ENCODE measurements at regions not wholly inside any gene's neighbourhood (a gene's known extent, or its start where the extent isn't known, plus 50 kb on each side); places are given as distances from the start of the nearest gene placed in this dataset.
A peak's percentile ranks its signal among the peaks of the same experiment; 100 is the strongest.

- no TSS peak for BruUV-seq (replicated peaks)
- in situ Hi-C loops (cut with MboI), result no loop called here
These were observed 286.6 kb downstream of the COL11A1 start for GRCh38 chr1:102821707-102822106.

More at GRCh38 chr1:102821707-102822106, 286.6 kb downstream of the COL11A1 start:
- CTCF ChIA-PET, result no interaction called here
- RAD21 ChIA-PET (ENCODE audit: unreplicated experiment), result no interaction called here
- Histone ChIP-seq H3K4me1 (ENCODE audit: control insufficient read depth, insufficient read depth, low read length) (no peaks in the 10 kb centered on the region), H3K79me2 (ENCODE audit: control insufficient read depth, insufficient read depth, low read length) (no peaks in the 10 kb centered on the region), H3K4me2 (ENCODE audit: control insufficient read depth, insufficient read depth) (no peak overlapping the region), H3K27me3 (replicated peaks in 1 of 2; ENCODE audit: control insufficient read depth in 2 of 2, insufficient read depth in 2 of 2, low read length in 1 of 2) (no peaks in the 10 kb centered on the region), H2AFZ (ENCODE audit: control insufficient read depth, low read depth, low read length) (no peak overlapping the region), H3K9me3 (replicated peaks; ENCODE audit: control insufficient read depth, insufficient read depth, low read length) (no peaks in the 10 kb centered on the region), H3K36me3 (ENCODE audit: control insufficient read depth in 2 of 2, insufficient read depth in 2 of 2, low read length in 1 of 2) (no peaks in the 10 kb centered on the region), H3K27ac (ENCODE audit: control insufficient read depth, insufficient read depth) (no peak overlapping the region), H4K20me1 (ENCODE audit: control insufficient read depth, insufficient read depth) (no peaks in the 10 kb centered on the region), H3K9ac (ENCODE audit: control insufficient read depth, insufficient read depth, low read length) (no peak overlapping the region), H3K4me3 (no peak overlapping the region)
- POLR2A ChIA-PET, result no interaction called here
- FAIRE-seq, result peak; percentile 18
- SMC1A ChIA-PET (ENCODE audit: uncharacterized antibody, unreplicated experiment), result no interaction called here
- intact Hi-C loops (cut with micrococcal nuclease; ENCODE audit: unreplicated experiment), result no loop called here
- no peak for DNase-seq (ENCODE audit: low read depth, low spot score)
- no peak for ATAC-seq
- TF ChIP-seq POU2F2 (IDR thresholded peaks at IDR 0.05; ENCODE audit: borderline replicate concordance, low read depth, low read length) (no peak), SKIL (IDR thresholded peaks at IDR 0.05; ENCODE audit: low read depth, poor library complexity, severe bottlenecking) (no peak), YY1 (IDR thresholded peaks at IDR 0.05; ENCODE audit: low read depth, low read length) (no peak), STAT1 (conservative IDR thresholded peaks at IDR 0.05) (no peak)
- TF ChIP-seq, protein P1, sequence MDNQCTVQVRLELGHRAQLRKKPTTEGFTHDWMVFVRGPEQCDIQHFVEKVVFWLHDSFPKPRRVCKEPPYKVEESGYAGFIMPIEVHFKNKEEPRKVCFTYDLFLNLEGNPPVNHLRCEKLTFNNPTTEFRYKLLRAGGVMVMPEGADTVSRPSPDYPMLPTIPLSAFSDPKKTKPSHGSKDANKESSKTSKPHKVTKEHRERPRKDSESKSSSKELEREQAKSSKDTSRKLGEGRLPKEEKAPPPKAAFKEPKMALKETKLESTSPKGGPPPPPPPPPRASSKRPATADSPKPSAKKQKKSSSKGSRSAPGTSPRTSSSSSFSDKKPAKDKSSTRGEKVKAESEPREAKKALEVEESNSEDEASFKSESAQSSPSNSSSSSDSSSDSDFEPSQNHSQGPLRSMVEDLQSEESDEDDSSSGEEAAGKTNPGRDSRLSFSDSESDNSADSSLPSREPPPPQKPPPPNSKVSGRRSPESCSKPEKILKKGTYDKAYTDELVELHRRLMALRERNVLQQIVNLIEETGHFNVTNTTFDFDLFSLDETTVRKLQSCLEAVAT (IDR thresholded peaks at IDR 0.05), result no peak
- 0% methylated on average over 1 of the region's 1 CpG for WGBS (ENCODE audit: insufficient coverage, insufficient replicate concordance, low lambda C conversion rate, missing lambda C conversion rate)
